ENCODE measurements at regions not wholly inside any gene's neighbourhood (a gene's known extent, or its start where the extent isn't known, plus 50 kb on each side); places are given as distances from the start of the nearest gene placed in this dataset.

DNA sequence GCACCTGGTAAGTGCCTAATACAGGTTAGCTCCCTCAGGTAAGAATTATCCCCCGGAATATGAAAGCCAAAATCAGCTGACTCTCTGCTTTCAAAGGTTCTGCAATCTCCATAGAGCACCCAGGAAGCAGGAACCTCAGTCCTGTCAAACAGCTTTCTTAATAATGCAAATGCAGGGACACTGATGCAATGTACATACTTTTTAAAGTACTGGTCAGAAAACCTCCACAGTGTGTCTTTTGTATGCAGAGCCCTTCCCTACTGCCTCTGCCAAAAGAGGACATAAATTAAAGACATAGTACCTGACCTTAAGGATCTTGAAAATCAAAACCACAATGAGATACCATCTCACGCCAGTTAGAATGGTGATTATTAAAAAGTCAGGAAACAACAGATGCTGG, 365.0 kb upstream of the KAZN start:
- H3K4me3 Mint-ChIP-seq, result no peak overlapping the region
- no peaks in the 10 kb centered on the region for H3K9me3 Mint-ChIP-seq
- H3K36me3 Mint-ChIP-seq (ENCODE audit: insufficient read depth), result no peaks in the 10 kb centered on the region
- no peak overlapping the region for H3K27ac Mint-ChIP-seq (ENCODE audit: low read depth)
- peaks cover 17% of the 10 kb centered on the region for H3K27me3 Mint-ChIP-seq
- H3K4me1 Mint-ChIP-seq, result no peaks in the 10 kb centered on the region
- ATAC-seq (replicated peaks; ENCODE audit: extremely low read depth, poor library complexity, severe bottlenecking), result no peak
- no peak for DNase-seq (ENCODE audit: low spot score in 2 of 2)

GRCh38 chr1:14236097-14236496, 362.4 kb upstream of the KAZN start:
- H3K36me3 Mint-ChIP-seq (ENCODE audit: insufficient read depth), result no peaks in the 10 kb centered on the region
- no peak overlapping the region for H3K27ac Mint-ChIP-seq (ENCODE audit: low read depth)
- H3K4me3 Mint-ChIP-seq, result no peak overlapping the region
- peaks cover 15% of the 10 kb centered on the region for H3K27me3 Mint-ChIP-seq
- no peak for ATAC-seq (replicated peaks; ENCODE audit: extremely low read depth, poor library complexity, severe bottlenecking)
- H3K4me1 Mint-ChIP-seq, result no peaks in the 10 kb centered on the region
- DNase-seq (ENCODE audit: low spot score in 2 of 2), result no peak
- no peaks in the 10 kb centered on the region for H3K9me3 Mint-ChIP-seq

DNA sequence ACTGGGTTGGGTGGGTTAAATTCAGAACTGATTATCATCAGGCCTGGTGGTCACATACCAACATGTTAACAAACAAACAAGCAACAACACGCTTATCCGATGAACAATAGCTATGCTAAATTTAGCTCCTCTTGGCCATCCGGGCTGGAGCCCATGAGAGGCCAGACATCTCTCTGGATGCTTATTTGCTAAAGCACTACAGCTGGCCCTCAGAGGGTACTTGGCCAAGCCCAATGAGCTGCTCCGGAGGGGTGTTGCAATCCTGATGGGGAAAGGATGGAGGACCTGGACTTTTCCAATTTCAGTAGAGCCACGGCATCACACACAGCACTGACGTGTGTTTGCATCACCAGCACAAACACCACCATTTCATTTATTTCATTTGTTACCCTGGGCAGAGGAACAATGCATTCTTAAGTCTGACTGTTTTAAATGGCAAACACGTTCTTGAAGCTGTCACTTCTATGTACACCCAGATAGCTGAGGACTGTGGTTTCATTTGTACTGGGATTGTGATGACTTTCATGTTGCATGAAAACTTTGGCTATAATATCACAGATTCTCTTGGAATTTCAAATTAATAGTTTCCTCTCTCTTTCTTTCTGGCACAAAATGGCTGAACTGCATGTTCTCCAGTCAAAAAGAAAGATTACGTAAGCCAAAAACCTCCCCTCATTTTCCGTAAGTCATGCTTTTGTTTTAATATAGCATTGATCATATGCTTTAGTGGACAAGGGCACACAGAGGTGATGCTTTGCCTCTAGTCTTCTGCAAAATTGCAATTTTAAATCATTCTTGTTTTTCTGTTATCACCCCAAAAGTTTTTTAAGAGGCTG, 359.8 kb upstream of the KAZN start:
- Mint-ChIP-seq H3K4me1 (no peaks in the 10 kb centered on the region), H3K9me3 (no peaks in the 10 kb centered on the region), H3K27ac (ENCODE audit: low read depth) (no peak overlapping the region), H3K4me3 (no peak overlapping the region), H3K36me3 (ENCODE audit: insufficient read depth) (no peaks in the 10 kb centered on the region), H3K27me3 (peaks cover 20% of the 10 kb centered on the region)
- DNase-seq (ENCODE audit: low spot score in 2 of 2) (no peak), ATAC-seq (replicated peaks; ENCODE audit: extremely low read depth, poor library complexity, severe bottlenecking) (no peak)

DNA sequence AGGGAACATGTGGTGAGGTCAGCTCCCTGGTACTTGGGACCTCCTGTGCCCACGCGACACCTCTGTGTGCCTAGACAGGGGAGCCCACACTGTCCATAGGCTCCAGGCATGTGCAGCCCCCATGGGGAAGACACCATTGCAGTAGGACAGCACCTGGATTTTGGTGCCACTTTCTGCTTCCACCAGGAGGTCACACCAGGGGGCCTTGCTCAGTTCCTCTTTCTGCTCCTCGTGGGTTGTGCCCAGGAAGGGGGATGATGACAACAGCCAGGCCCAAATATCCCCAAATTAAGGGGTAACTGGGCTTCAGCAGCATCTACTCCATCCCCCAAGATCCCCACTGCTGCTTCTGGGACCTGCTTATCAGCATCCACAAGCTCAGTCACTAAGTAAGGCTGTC, 358.2 kb upstream of the KAZN start:
- Mint-ChIP-seq H3K4me3 (no peak overlapping the region), H3K9me3 (no peaks in the 10 kb centered on the region), H3K4me1 (no peaks in the 10 kb centered on the region), H3K27ac (ENCODE audit: low read depth) (no peak overlapping the region), H3K27me3 (peaks cover 20% of the 10 kb centered on the region), H3K36me3 (ENCODE audit: insufficient read depth) (no peaks in the 10 kb centered on the region)
- no peak for ATAC-seq (replicated peaks; ENCODE audit: extremely low read depth, poor library complexity, severe bottlenecking)
- no peak for DNase-seq (ENCODE audit: low spot score in 2 of 2)

DNA sequence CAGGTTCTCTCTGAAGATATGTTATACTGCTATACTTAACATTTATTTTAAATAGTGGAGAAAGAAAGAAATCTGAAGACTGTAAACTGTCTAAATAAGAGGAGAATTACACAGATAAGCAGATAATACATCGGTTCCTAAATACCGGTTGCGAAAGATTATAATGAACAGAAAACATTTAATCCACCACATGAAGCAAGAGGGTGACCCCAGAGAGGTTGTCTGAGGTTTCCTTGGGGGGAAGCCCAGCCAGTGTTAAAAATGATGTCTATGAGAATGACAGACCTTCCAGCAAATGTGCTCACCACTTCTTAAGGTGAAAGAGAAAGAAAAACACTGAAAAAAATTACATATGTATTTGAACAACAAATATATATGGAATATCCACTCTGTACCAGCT, 356.4 kb upstream of the KAZN start:
- Mint-ChIP-seq H3K4me3 (no peak overlapping the region), H3K4me1 (no peaks in the 10 kb centered on the region), H3K9me3 (no peaks in the 10 kb centered on the region), H3K27me3 (peaks cover 20% of the 10 kb centered on the region), H3K36me3 (ENCODE audit: insufficient read depth) (no peaks in the 10 kb centered on the region), H3K27ac (ENCODE audit: low read depth) (no peak overlapping the region)
- ATAC-seq (replicated peaks; ENCODE audit: extremely low read depth, poor library complexity, severe bottlenecking) (no peak), DNase-seq (ENCODE audit: low spot score in 2 of 2) (no peak)

DNA sequence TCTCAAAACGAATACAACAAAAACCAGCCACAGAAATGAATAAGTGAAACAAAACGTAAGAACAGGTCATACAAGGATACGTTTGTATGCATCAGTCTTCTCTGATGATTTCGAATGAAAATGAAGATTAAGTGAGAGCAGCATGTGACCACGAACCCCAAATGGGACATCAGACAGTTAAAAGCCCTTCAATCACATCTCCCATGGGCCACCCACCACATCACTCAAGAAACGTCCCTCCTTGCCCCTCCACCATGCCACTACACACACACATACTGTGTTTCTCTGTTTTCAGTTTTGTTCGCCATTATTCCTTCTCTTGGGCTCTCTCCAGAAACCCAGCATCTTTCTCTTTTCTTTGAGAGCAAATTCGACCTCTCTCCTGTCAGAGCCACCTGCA, 355.6 kb upstream of the KAZN start:
- Mint-ChIP-seq H3K27ac (ENCODE audit: low read depth) (no peak overlapping the region), H3K36me3 (ENCODE audit: insufficient read depth) (no peaks in the 10 kb centered on the region), H3K4me3 (no peak overlapping the region), H3K4me1 (no peaks in the 10 kb centered on the region), H3K27me3 (peaks cover 25% of the 10 kb centered on the region), H3K9me3 (no peaks in the 10 kb centered on the region)
- ATAC-seq (replicated peaks; ENCODE audit: extremely low read depth, poor library complexity, severe bottlenecking) (no peak), DNase-seq (ENCODE audit: low spot score in 2 of 2) (no peak)

DNA sequence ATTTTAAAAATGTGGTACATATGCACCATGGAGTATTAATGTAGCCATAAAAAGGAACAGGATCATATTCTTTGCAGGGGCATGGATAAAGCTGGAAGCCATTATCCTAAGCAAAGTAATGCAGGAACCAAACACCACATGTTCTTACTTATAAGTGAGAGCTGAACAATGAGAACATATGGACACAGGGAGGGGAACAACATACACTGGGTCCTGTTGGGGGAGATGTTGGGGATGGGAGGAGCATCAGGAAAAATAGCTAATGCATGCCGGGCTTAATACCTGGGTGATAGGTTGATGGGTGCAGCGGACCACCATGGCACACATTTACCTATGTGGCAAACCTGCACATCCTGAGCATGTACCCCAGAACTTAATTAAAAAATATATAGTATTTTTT, 352.5 kb upstream of the KAZN start:
- no peak overlapping the region for H3K4me3 Mint-ChIP-seq
- no peaks in the 10 kb centered on the region for H3K9me3 Mint-ChIP-seq
- ATAC-seq (replicated peaks; ENCODE audit: extremely low read depth, poor library complexity, severe bottlenecking) (no peak), DNase-seq (ENCODE audit: low spot score in 2 of 2) (no peak)
- no peak overlapping the region for H3K27ac Mint-ChIP-seq (ENCODE audit: low read depth)
- peaks cover 37% of the 10 kb centered on the region for H3K27me3 Mint-ChIP-seq
- H3K4me1 Mint-ChIP-seq, result no peaks in the 10 kb centered on the region
- no peaks in the 10 kb centered on the region for H3K36me3 Mint-ChIP-seq (ENCODE audit: insufficient read depth)

GRCh38 chr1:14246471-14246870, 352.0 kb upstream of the KAZN start:
- H3K36me3 Mint-ChIP-seq (ENCODE audit: insufficient read depth), result no peaks in the 10 kb centered on the region
- no peaks in the 10 kb centered on the region for H3K9me3 Mint-ChIP-seq
- no peak overlapping the region for H3K4me3 Mint-ChIP-seq
- ATAC-seq (replicated peaks; ENCODE audit: extremely low read depth, poor library complexity, severe bottlenecking) (no peak), DNase-seq (ENCODE audit: low spot score in 2 of 2) (no peak)
- no peaks in the 10 kb centered on the region for H3K4me1 Mint-ChIP-seq
- H3K27ac Mint-ChIP-seq (ENCODE audit: low read depth), result no peak overlapping the region
- peaks cover 37% of the 10 kb centered on the region for H3K27me3 Mint-ChIP-seq

DNA sequence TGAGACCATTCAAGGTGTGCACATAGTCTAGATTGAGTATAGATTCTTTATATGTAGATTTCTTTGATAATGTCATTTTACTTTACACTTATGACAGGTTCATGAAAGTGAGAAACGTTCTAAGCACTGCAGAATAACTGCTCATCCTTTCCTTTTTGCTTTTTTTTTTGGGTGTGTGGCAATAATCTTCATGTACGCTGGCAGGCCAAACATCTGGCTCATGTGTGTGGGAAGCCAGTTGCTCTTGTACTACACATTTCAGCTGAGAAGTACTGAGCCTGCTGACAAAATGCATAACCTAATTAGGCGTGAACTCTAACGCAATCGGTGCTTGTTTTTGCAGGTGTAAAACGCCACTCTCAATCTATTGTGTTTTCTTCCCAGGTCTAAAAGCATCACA, 350.8 kb upstream of the KAZN start:
- Mint-ChIP-seq H3K4me3 (no peak overlapping the region), H3K36me3 (ENCODE audit: insufficient read depth) (no peaks in the 10 kb centered on the region), H3K27ac (ENCODE audit: low read depth) (no peak overlapping the region), H3K27me3 (peaks cover 37% of the 10 kb centered on the region), H3K9me3 (no peaks in the 10 kb centered on the region), H3K4me1 (no peaks in the 10 kb centered on the region)
- no peak for DNase-seq (ENCODE audit: low spot score in 2 of 2)
- no peak for ATAC-seq (replicated peaks; ENCODE audit: extremely low read depth, poor library complexity, severe bottlenecking)

GRCh38 chr1:14251871-14252270, 346.6 kb upstream of the KAZN start:
- Mint-ChIP-seq H3K36me3 (ENCODE audit: insufficient read depth) (no peaks in the 10 kb centered on the region), H3K27ac (ENCODE audit: low read depth) (no peak overlapping the region), H3K4me1 (no peaks in the 10 kb centered on the region), H3K4me3 (no peak overlapping the region), H3K9me3 (no peaks in the 10 kb centered on the region), H3K27me3 (peaks cover 44% of the 10 kb centered on the region)
- ATAC-seq (replicated peaks; ENCODE audit: extremely low read depth, poor library complexity, severe bottlenecking), result no peak
- no peak for DNase-seq (ENCODE audit: low spot score in 2 of 2)

DNA sequence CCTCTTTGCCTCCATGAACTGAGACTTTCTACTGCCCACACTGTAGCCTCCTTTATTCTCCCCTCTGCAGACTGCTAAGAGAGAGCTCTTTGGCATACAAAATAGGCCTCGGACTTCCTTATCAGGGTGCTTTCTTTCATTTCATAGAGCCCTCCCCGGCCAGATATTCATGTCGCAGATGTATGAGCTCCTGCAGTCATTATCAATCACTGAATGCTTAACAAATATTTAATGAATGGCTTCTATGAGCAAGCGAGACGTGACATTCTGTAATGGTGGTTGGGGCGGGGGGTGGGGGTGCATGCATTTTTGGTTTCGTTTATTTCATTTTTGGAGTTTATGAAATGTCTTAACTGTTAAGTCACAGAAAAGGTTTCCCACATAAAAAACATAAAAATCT, 344.8 kb upstream of the KAZN start:
- peaks cover 34% of the 10 kb centered on the region for H3K27me3 Mint-ChIP-seq
- ATAC-seq (replicated peaks; ENCODE audit: extremely low read depth, poor library complexity, severe bottlenecking), result no peak
- no peak overlapping the region for H3K27ac Mint-ChIP-seq (ENCODE audit: low read depth)
- no peaks in the 10 kb centered on the region for H3K36me3 Mint-ChIP-seq (ENCODE audit: insufficient read depth)
- no peak for DNase-seq (ENCODE audit: low spot score in 2 of 2)
- no peaks in the 10 kb centered on the region for H3K9me3 Mint-ChIP-seq
- H3K4me1 Mint-ChIP-seq, result no peaks in the 10 kb centered on the region
- no peak overlapping the region for H3K4me3 Mint-ChIP-seq

GRCh38 chr1:14254251-14254650, 344.2 kb upstream of the KAZN start:
- DNase-seq (ENCODE audit: low spot score in 2 of 2) (no peak), ATAC-seq (replicated peaks; ENCODE audit: extremely low read depth, poor library complexity, severe bottlenecking) (no peak)
- Mint-ChIP-seq H3K9me3 (no peaks in the 10 kb centered on the region), H3K36me3 (ENCODE audit: insufficient read depth) (no peaks in the 10 kb centered on the region), H3K27me3 (peaks cover 39% of the 10 kb centered on the region), H3K27ac (ENCODE audit: low read depth) (no peak overlapping the region), H3K4me1 (no peaks in the 10 kb centered on the region), H3K4me3 (no peak overlapping the region)

DNA sequence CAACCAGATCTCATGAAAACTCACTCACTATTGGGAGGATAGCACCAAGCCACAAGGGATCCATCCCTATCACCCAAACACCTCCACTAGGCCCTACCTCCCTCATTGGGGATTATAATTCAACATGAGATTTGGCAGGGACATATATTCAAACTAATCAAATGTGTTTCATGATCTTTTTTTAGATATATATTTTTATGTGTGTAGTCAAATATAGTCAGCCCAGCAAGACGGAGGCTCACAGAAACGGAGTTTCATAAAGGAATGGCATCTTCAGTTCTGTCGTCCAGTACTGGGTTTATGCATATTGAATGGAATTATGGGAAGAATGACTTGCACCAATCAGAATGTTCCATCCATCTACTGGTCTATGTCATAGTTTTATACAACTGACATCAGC, 343.3 kb upstream of the KAZN start:
- DNase-seq (ENCODE audit: low spot score in 2 of 2), result no peak
- H3K9me3 Mint-ChIP-seq, result no peaks in the 10 kb centered on the region
- H3K27me3 Mint-ChIP-seq, result peaks cover 39% of the 10 kb centered on the region
- H3K27ac Mint-ChIP-seq (ENCODE audit: low read depth), result no peak overlapping the region
- H3K36me3 Mint-ChIP-seq (ENCODE audit: insufficient read depth), result no peaks in the 10 kb centered on the region
- H3K4me3 Mint-ChIP-seq, result no peak overlapping the region
- no peaks in the 10 kb centered on the region for H3K4me1 Mint-ChIP-seq
- ATAC-seq (replicated peaks; ENCODE audit: extremely low read depth, poor library complexity, severe bottlenecking), result no peak

Measured in central memory CD8-positive, alpha-beta T cell (primary cell).